DOHH2 (cell line): ENCODE measurements at regions not wholly inside any gene's neighbourhood (a gene's known extent, or its start where the extent isn't known, plus 50 kb on each side); places are given as distances from the start of the nearest gene placed in this dataset.

Experiments
- H3F3A ChIP-seq: fragments of 200-600 bp; sonication (generic), shearing (Covaris generic); 2 replicates; pipeline ENCODE4 v1.6.0; 2016; ENCODE audit warnings: antibody characterized with exemption, mild to moderate bottlenecking; ENCODE audit not compliant: control insufficient read depth, insufficient read depth
- H3K27ac ChIP-seq: fragments of 200-600 bp; sonication (generic); 2 replicates; pipeline ENCODE4 v1.5.1; 2014; ENCODE audit warnings: low read depth, mild to moderate bottlenecking, low read length, moderate library complexity
- H3K27me3 ChIP-seq: fragments of 200-600 bp; sonication (generic); 2 replicates; pipeline ENCODE4 v1.6.1; 2014; ENCODE audit warnings: mild to moderate bottlenecking, low read length, mixed read lengths; ENCODE audit not compliant: control insufficient read depth
- H3K36me3 ChIP-seq: fragments of 200-600 bp; sonication (generic); 2 replicates; pipeline ENCODE4 v1.6.1; 2014; ENCODE audit warnings: mild to moderate bottlenecking, low read length, moderate library complexity, mixed read lengths; ENCODE audit not compliant: control insufficient read depth
- H3K4me1 ChIP-seq: fragments of 200-600 bp; sonication (generic); 2 replicates; pipeline ENCODE4 v1.6.1; 2014; ENCODE audit warnings: mild to moderate bottlenecking, low read length, mixed read lengths; ENCODE audit not compliant: control insufficient read depth
- H3K4me2 ChIP-seq: fragments of 200-600 bp; sonication (generic); 2 replicates; pipeline ENCODE4 v1.6.0; 2014; ENCODE audit warnings: mild to moderate bottlenecking, low read length, moderate library complexity
- H3K4me3 ChIP-seq: fragments of 200-600 bp; sonication (generic); 2 replicates; pipeline ENCODE4 v1.5.1; 2014; ENCODE audit warnings: mild to moderate bottlenecking, low read length, mixed read lengths
- H3K79me2 ChIP-seq: fragments of 200-600 bp; sonication (generic); 2 replicates; pipeline ENCODE4 v1.6.1; 2014; ENCODE audit warnings: mild to moderate bottlenecking, low read length, mixed read lengths; ENCODE audit not compliant: control insufficient read depth
- H3K9me2 ChIP-seq: fragments of 200-600 bp; sonication (generic); replicated peaks from 2 replicates; pipeline ENCODE4 v1.6.1; 2014; ENCODE audit warnings: mild to moderate bottlenecking, low read length, mixed read lengths; ENCODE audit not compliant: control insufficient read depth
- H3K9me3 ChIP-seq: fragments of 200-600 bp; sonication (generic); 2 replicates; pipeline ENCODE4 v1.6.1; 2014; ENCODE audit warnings: antibody characterized with exemption, low read length, mixed read lengths; ENCODE audit not compliant: control insufficient read depth, insufficient read depth
- H4K20me1 ChIP-seq: fragments of 200-600 bp; sonication (generic); 2 replicates; pipeline ENCODE4 v1.6.0; 2014; ENCODE audit warnings: low read depth, mild to moderate bottlenecking, antibody characterized with exemption, low read length, moderate library complexity; ENCODE audit not compliant: control insufficient read depth, insufficient read depth
- CTCF ChIP-seq: fragments of 200-600 bp; sonication (generic); IDR thresholded peaks from one replicate; pipeline ENCODE4 v1.5.1; 2014; ENCODE audit warnings: antibody characterized with exemption, mild to moderate bottlenecking, low read depth, low read length; ENCODE audit not compliant: poor library complexity, severe bottlenecking
- EZH2phosphoT487 ChIP-seq: fragments of 200-600 bp; sonication (generic); IDR thresholded peaks from 2 replicates; pipeline ENCODE4 v1.6.1; 2017; ENCODE audit warnings: borderline replicate concordance, mild to moderate bottlenecking, antibody characterized with exemption, low read length, moderate library complexity, mixed read lengths

- Histone ChIP-seq H3K27ac (no peak overlapping the region), H3K9me3 (no peaks in the 10 kb centered on the region), H3K4me1 (no peaks in the 10 kb centered on the region), H3F3A (no peaks in the 10 kb centered on the region), H3K27me3 (no peaks in the 10 kb centered on the region), H3K79me2 (no peaks in the 10 kb centered on the region), H4K20me1 (no peaks in the 10 kb centered on the region), H3K4me2 (no peak overlapping the region), H3K9me2 (no peaks in the 10 kb centered on the region), H3K4me3 (no peak overlapping the region), H3K36me3 (no peaks in the 10 kb centered on the region)
- no peak for TF ChIP-seq EZH2phosphoT487
- TF ChIP-seq CTCF, result no peak
These were observed 210.9 kb downstream of the NDUFA10 start for GRCh38 chr2:239814116-239814860.

GRCh38 chr2:239813261-239814115, 211.7 kb downstream of the NDUFA10 start:
- Histone ChIP-seq H3K4me2 (no peak overlapping the region), H3K9me3 (no peaks in the 10 kb centered on the region), H3K4me1 (no peaks in the 10 kb centered on the region), H3K9me2 (no peaks in the 10 kb centered on the region), H4K20me1 (no peaks in the 10 kb centered on the region), H3F3A (no peaks in the 10 kb centered on the region), H3K27me3 (no peaks in the 10 kb centered on the region), H3K79me2 (no peaks in the 10 kb centered on the region), H3K36me3 (no peaks in the 10 kb centered on the region), H3K27ac (no peak overlapping the region), H3K4me3 (no peak overlapping the region)
- no peak for TF ChIP-seq EZH2phosphoT487
- TF ChIP-seq CTCF, result no peak

- H3K9me2 ChIP-seq, result no peaks in the 10 kb centered on the region
- H3K27me3 ChIP-seq, result no peaks in the 10 kb centered on the region
- TF ChIP-seq CTCF, result no peak
- no peak for TF ChIP-seq EZH2phosphoT487
- no peaks in the 10 kb centered on the region for H3K9me3 ChIP-seq
- H3K4me3 ChIP-seq, result no peak overlapping the region
- H3K4me1 ChIP-seq, result no peaks in the 10 kb centered on the region
- no peaks in the 10 kb centered on the region for H4K20me1 ChIP-seq
- no peaks in the 10 kb centered on the region for H3K36me3 ChIP-seq
- H3K27ac ChIP-seq, result no peak overlapping the region
- no peak overlapping the region for H3K4me2 ChIP-seq
- no peaks in the 10 kb centered on the region for H3K79me2 ChIP-seq
- H3F3A ChIP-seq, result no peaks in the 10 kb centered on the region
These were observed 213.2 kb downstream of the NDUFA10 start for GRCh38 chr2:239811806-239812560.
